Left ventricle myocardium superior (tissue), 1 donor: ENCODE measurements at regions not wholly inside any gene's neighbourhood (a gene's known extent, or its start where the extent isn't known, plus 50 kb on each side); places are given as distances from the start of the nearest gene placed in this dataset.
"Not testable (repeated sequence)": the region's sequence is repeated elsewhere in the genome, so short reads cannot be mapped to it uniquely, and the experiment has no call there.

Experiments
- ATAC-seq: fragments of 200-7000 bp; cut with Tn5 transposase; one replicate; pipeline ENCODE4 v1.9.1; 2020; ENCODE audit warnings: mild to moderate bottlenecking, moderate library complexity
- DNase-seq: peaks from one replicate; pipeline ENCODE4 v3.0.0-alpha.2; 2020
- intact Hi-C: fragments of 100-400 bp; cut with micrococcal nuclease; formaldehyde crosslinking; loops from one replicate; pipeline ENCODE4 v1.11.0; 2022
- donor health status: DM: no; HTN: yes; CAD: no; lungs with severe emphysema.

- intact Hi-C loops, DNase-seq, ATAC-seq: not testable (repeated sequence)
These were observed 171.0 kb upstream of the FOXD4L5 start for GRCh38 chr9:65455751-65456647.

DNA sequence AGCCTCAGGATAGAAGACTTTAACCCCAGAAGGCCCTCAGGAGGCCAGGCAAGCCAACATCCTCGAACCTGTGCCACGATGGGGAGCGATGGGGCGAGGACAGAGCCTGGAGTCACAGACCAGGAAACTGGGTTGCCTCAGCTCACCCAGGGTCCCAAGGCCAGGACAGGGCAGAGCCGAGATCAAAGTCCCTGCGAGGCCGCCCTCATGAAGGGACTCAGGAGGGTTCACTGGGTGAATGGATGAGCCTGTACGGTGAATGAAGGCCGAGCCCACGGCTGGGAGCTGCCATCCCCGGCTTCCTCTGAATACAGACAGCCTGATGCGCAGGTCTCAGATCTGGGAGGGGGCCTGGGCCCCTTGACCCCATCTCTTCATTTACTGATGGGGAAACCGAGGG lies 170.1 kb upstream of the FOXD4L5 start:
- ATAC-seq, intact Hi-C loops, DNase-seq: not testable (repeated sequence)

DNA sequence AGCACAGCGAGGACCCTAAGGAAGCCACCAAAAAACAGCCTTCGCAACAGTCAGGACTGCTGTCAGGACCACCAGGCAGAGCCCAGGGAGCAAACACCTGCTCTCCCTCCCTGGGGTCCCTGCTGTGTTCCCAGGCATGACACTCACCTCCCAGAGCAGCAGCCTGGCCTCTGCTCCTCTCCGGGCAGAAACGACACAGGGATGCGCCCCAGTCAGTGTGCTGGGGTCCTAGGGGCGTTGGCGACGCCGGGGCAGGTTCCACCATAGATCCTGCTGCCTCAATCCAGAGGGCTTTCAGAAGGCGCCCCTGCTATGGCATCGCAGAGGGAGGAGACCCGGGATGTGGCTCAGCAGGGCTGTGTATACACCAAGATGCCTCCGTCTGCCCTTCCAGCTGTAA lies 169.7 kb upstream of the FOXD4L5 start:
- ATAC-seq, intact Hi-C loops, DNase-seq: not testable (repeated sequence)

DNA sequence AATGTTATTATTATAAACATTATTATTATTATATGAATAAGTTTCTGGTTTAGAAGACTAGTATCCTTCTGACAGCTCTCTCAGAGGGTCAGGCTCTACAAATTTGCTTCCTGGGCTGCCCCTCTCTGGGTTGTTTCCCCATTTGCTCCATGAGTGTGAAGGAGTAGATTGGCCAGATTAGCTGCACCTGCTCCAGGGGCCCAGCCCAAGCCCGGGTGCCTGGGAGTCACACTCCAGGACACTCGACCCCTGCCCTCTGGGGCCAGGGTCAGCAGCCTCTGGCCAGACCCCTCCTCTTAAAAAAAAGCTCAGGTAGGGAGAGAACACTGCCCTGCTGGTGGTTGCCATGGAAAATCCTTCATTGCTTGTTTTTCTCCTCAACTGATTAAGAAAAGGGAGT lies 169.0 kb upstream of the FOXD4L5 start:
- DNase-seq, ATAC-seq, intact Hi-C loops: not testable (repeated sequence)

- ATAC-seq, DNase-seq, intact Hi-C loops: not testable (repeated sequence)
These were observed 165.0 kb upstream of the FOXD4L5 start for GRCh38 chr9:65449886-65450610.

DNA sequence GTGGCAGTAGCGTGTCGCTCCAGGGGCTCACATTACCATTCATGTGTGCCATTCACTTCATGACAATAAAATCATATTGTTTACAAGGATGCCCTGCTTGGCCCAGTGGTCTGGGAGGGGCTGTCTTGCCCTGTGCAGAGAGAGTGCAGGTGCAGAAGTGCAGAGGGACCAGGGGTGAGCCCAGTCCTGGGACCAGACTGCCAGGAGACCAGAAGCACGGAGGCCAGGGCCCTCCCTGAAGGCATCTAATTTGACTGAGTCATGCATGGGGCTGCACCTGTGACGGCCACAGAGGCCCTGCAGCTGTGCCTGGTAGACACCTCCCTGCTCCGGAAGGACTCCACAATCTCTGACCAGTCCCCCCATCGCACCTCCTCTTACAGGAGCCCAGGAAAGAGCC lies 164.4 kb upstream of the FOXD4L5 start:
- intact Hi-C loops: no loop called here
- ATAC-seq (no peak), DNase-seq (no peak)

GRCh38 chr9:65447146-65447545 lies 162.1 kb upstream of the FOXD4L5 start:
- ATAC-seq, intact Hi-C loops, DNase-seq: not testable (repeated sequence)

- DNase-seq, intact Hi-C loops, ATAC-seq: not testable (repeated sequence)
These were observed 161.0 kb upstream of the FOXD4L5 start for GRCh38 chr9:65445991-65446390.

DNA sequence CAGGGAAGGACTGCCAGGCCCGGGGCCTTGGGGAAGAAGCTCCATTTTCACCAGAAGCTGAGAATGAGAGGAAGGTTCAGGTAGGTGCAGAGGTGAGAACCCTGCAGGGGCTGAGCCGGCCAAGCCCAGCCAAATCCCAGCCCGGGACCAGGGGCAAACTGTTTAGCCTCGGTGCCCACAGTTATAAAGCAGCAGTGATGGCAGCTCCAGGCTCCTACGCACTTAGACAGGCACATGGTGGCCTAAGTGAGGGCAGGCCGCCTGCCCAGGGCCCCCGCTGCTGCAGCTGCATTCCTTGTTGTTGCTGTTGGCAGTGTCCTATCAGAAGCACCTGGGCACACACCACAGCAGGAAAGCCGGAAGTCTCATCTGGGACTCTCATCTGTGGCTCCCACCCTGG lies 159.9 kb upstream of the FOXD4L5 start:
- DNase-seq: no peak
- intact Hi-C loops: no loop called here
- no peak for ATAC-seq

GRCh38 chr9:65442116-65442515 lies 157.1 kb upstream of the FOXD4L5 start:
- intact Hi-C loops, DNase-seq, ATAC-seq: not testable (repeated sequence)

DNA sequence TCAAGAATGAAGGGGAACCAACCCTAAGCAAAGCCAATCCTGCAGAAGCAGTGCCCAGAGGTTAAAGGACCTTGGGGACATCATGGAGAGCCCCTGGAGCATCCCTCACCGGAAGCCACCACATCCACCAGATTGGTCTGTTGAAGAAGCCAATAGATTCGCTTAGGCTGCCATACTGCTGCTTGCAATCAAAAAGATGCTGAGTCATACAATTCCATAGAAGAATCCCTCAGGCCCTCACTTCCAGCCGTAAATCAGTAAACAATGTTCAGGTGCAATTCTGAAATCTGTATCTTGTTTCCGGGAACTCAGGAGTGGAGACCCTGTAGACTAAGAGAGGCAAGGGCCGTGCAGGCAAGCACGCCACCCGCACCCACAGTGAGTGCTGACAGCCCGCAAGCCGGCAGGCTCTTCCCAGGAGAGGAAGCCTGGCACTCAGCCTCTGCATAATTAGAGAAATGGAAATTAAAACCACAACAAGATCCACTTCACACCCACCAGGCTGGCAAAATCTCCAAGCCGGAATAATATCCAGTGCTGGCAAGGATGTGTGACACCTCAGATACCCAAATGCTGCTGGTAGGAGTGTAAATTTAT lies 156.4 kb upstream of the FOXD4L5 start:
- ATAC-seq, DNase-seq, intact Hi-C loops: not testable (repeated sequence)

- ATAC-seq (no peak), DNase-seq (no peak)
- intact Hi-C loops: no loop called here
These were observed 152.7 kb upstream of the FOXD4L5 start for GRCh38 chr9:65437724-65438123.

DNA sequence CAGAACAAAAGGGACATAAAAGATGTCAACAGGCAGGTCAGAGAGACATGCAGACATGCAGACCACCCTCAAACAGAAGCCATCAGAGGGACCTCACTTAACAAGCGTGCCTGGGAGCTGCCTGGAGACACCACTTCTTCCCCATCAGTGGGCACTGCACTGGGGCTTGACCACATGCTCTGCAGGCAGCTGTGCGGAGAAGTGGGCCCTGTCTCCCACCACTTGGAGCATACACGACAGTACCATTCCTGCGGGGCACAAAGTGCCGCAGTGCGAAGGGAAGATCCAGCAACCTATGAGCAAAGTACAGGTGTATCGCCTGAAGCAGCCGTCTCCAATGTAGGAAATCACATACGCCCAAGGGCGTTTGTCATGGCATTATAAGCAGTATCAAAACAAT lies 150.5 kb upstream of the FOXD4L5 start:
- ATAC-seq: no peak
- no peak for DNase-seq
- intact Hi-C loops: no loop called here

DNA sequence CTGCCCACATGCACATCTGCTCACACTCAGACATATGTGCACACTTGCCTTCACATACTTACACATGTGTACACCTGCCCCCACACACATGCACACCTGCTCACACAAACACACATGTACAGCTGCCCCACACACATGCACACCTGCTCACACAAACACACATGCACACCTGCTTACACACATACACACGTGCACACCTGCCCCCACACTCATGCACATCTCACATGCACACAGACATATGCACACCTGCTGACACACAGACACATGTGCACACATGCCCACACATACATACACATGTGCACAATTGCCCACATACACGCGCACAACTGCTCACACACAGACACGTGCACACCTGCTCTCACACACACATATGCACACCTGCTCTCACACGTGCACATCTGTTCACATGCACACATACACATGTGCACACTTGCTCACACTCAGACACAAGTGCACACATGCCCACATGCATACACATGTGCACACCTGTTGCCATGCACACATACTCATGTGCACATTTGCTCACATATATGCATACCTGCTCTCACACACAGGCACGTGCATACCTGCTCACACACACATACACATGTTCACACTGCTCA lies 147.8 kb upstream of the FOXD4L5 start:
- no peak for DNase-seq
- no peak for ATAC-seq
- intact Hi-C loops: no loop called here

DNA sequence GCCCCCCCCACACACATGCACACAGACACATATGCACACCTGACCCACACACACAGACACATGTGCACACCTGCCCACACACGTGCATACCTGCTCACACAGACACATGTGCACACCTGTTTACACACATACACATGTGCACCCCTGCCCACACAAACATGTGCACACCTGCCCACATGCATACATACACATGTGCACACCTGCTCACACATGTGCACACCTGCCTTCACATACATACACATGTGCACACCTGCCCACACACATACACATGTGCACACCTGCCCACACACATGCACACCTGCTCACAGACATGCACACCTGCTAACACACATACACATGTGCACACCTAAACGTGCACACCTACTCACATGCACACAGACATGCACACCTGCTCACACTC lies 147.0 kb upstream of the FOXD4L5 start:
- DNase-seq (no peak), ATAC-seq (no peak)
- intact Hi-C loops: no loop called here

DNA sequence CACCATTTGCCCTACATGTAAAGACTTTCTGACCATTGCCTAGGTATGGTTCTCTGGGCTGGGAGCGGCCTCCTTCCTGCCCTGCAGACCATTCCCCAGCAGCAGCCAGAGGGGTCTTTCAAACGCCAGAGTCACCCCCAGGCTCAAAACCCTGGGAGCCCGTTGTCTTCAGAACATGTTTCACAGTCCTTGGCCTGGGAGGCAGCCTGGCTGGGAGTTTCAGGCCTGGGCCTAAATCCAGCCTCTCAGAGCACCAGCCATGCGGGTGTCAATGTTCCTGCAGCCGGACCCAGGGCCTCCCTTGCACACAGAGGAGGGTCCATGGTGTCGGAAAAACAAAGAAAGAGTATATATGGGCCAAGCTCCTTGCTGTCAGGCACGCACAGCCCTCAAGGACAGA lies 145.2 kb upstream of the FOXD4L5 start:
- intact Hi-C loops: no loop called here
- DNase-seq: no peak
- ATAC-seq: no peak

GRCh38 chr9:65427361-65427760 lies 142.4 kb upstream of the FOXD4L5 start:
- ATAC-seq, intact Hi-C loops, DNase-seq: not testable (repeated sequence)

DNA sequence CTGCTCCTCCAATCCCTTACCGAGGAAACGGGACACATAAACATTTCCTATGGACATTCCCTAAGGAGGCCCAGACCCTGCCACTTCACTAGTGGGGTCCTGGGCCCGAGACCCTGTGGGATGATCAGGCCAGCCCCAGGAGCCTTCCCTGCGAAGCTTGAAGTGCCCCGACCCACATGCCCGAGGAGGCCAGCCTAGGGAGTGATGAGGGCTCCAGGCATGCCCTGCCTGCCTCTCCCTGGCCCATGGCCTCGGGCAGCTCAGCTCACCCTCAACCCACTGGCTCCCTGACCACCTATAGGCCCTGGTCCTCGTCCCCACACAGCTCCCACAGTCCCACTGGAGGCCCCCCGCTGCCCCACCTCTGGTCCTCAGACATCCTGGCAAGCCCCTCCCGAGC lies 141.8 kb upstream of the FOXD4L5 start:
- intact Hi-C loops, ATAC-seq, DNase-seq: not testable (repeated sequence)

GRCh38 chr9:65426231-65426630 lies 141.2 kb upstream of the FOXD4L5 start:
- ATAC-seq (no peak), DNase-seq (no peak)
- intact Hi-C loops: no loop called here
